ENCODE measurements at regions not wholly inside any gene's neighbourhood (a gene's known extent, or its start where the extent isn't known, plus 50 kb on each side); places are given as distances from the start of the nearest gene placed in this dataset.
"Not testable (repeated sequence)": the region's sequence is repeated elsewhere in the genome, so short reads cannot be mapped to it uniquely, and the experiment has no call there.

DNA sequence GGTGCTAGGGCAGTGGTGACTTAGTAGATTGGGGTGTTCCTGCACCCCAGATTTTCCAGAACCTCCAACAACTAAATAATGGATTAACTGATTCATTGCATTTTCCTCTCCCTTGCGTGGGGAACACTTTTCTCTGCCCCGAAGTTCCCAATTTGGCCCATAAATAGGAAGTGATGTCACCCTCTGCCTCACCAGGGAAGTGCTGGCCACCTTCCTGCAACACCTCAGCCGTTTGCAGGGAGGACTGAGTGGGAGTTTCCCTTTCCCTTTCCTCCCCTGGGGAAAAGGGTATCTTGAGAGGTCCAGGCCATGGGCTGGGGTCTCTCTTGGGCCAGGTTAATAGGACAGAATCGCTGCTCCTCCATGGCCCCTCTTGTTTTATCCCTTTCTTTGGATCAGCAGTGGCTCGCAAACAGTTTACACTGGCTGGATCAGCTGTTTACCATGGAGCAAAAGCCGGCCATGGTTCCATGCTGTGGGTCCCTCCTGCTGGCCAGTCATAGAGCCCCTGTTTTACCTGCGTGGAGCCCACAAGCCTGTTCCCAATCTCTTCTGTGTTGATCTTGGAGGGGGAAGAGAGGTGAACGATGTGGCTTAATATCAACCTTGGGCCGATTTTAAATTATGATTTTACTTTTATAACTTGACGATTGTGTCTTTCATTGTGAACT lies 91.6 kb upstream of the VRK1 start:
- TF ChIP-seq, protein P1, sequence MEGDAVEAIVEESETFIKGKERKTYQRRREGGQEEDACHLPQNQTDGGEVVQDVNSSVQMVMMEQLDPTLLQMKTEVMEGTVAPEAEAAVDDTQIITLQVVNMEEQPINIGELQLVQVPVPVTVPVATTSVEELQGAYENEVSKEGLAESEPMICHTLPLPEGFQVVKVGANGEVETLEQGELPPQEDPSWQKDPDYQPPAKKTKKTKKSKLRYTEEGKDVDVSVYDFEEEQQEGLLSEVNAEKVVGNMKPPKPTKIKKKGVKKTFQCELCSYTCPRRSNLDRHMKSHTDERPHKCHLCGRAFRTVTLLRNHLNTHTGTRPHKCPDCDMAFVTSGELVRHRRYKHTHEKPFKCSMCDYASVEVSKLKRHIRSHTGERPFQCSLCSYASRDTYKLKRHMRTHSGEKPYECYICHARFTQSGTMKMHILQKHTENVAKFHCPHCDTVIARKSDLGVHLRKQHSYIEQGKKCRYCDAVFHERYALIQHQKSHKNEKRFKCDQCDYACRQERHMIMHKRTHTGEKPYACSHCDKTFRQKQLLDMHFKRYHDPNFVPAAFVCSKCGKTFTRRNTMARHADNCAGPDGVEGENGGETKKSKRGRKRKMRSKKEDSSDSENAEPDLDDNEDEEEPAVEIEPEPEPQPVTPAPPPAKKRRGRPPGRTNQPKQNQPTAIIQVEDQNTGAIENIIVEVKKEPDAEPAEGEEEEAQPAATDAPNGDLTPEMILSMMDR (conservative IDR thresholded peaks at IDR 0.05; ENCODE audit: control insufficient read depth, insufficient read depth, low read depth, low read length): no peak
- DNase-seq (ENCODE audit: low read depth): no peak
- no peak overlapping the region for H3K4me3 ChIP-seq (ENCODE audit: control insufficient read depth, low read depth, low read length)

DNA sequence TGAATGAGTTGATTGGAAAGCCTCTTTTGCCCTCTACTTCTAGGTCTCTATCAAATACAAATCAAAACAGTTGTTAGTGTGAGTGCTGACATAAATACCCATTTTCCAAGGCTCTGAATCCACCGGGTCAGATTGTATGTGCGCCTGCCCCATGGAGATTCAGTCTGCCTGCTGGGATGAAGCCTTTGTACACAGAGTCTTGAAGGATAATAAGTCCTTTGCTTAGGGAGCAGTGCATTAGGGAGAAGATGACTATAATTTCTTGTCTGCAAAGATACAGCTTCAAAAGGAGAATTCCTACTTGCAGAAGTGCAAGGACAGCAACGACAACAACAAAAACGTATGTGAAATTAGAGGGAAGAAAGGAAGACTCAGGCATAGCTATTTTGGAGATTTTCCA lies 90.3 kb upstream of the VRK1 start:
- H3K4me3 ChIP-seq (ENCODE audit: control insufficient read depth, low read depth, low read length): no peak overlapping the region
- DNase-seq (ENCODE audit: low read depth): no peak
- TF ChIP-seq, protein P1 (conservative IDR thresholded peaks at IDR 0.05; ENCODE audit: control insufficient read depth, insufficient read depth, low read depth, low read length): no peak

DNA sequence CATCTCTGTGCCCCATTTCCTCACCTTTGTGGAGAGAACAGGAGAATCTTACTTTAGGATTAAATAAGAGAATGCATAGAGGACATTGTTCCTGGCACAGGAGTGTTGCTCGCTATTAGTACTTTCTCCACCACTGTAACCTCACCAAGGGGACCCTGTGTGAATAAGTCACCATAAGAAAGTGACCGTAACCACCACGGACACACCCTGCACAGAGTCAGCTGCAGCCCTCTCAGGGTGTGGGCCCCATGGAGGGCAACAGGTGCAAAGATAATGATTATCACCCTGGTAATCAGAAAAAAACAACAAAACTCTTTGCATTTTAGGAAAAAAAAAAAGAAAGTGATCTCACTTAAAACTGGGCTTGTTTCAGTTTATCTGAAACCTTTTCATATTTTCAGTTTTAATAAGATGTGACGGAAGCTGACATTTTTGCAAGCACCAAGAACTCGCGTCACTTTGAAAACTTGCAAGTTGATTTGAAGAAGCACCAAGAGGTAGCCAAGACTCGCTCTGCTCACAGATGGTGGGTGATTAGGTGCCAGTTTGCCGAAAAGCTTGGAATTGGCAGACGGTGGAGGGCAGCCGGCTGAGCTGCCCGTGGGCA lies 87.0 kb upstream of the VRK1 start:
- no peak for DNase-seq (ENCODE audit: low read depth)
- TF ChIP-seq, protein P1 (conservative IDR thresholded peaks at IDR 0.05; ENCODE audit: control insufficient read depth, insufficient read depth, low read depth, low read length): no peak
- H3K4me3 ChIP-seq (ENCODE audit: control insufficient read depth, low read depth, low read length): no peak overlapping the region

DNA sequence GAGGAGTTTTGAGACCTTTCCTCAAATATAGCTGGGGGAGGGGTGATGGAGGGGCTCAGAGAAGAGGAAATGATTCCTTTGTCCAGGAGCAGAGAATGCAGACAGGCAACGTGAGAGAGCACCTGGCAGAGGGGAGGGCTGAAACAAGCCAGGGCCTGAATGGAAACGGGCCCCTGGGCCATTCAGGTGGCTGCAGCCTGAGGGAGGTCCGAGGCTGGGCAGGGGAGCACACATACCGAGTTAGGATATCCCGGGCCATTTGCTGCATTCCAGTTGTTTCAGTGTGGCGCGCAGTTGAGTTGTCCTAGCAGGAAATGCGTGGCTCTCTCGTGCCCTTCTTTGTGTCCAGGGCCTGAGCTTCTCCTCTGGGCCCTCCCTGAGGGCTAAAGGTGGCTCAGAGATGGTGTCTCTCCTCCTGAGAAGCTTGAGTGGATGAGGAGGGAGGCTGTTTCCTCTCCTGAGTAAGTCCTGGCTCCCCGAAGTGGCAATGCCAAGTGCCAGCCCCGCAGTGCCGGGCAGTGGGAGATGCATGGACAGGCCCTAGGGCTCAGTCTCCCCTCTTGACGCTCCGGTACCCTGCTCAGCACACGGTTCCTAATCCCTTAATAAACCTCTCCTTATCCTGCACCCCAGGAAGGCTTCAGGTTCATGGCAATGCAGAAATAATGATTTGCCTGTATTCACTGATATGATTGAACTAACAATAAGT lies 85.5 kb upstream of the VRK1 start:
- DNase-seq (ENCODE audit: low read depth): no peak
- TF ChIP-seq, protein P1 (conservative IDR thresholded peaks at IDR 0.05; ENCODE audit: control insufficient read depth, insufficient read depth, low read depth, low read length): no peak
- H3K4me3 ChIP-seq (ENCODE audit: control insufficient read depth, low read depth, low read length): no peak overlapping the region

DNA sequence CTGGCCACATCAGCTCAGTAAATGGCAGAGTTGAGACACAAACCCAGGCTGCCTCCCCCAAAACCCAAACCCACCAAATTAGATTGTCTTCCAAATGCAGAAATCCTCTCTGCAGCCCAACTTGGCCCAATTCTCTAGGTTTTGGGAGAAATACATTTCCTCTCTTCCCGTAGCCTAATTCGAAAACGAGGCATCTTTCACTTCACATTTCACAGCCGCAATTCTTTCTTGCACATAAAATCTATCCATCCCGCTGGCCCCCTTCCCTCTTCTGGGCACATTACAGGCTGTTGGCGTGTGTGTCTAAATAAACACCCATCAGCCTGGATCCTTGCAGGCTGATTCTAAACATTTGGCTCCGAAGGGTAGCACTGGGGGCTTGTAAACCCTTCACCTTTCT lies 83.8 kb upstream of the VRK1 start:
- TF ChIP-seq, protein P1 (conservative IDR thresholded peaks at IDR 0.05; ENCODE audit: control insufficient read depth, insufficient read depth, low read depth, low read length): no peak
- no peak for DNase-seq (ENCODE audit: low read depth)
- no peak overlapping the region for H3K4me3 ChIP-seq (ENCODE audit: control insufficient read depth, low read depth, low read length)

DNA sequence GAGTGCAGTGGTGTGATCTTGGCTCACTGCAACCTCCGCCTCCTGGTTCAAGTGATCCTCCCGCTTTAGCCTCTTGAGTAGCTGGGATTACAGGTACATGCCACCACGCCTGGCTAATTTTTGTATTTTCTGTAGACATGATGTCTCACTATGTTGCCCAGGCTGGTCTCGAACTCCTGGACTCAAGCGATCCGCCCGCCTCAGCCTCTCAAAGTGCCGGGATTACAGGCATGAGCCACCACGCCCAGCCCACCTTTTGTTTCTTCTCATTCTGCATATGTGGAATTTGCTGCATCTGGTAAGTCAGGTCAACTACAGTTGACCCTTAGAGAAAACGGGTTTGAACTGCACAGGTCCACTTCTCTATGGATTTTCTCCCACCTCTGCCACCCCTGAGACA lies 82.6 kb upstream of the VRK1 start:
- not testable (repeated sequence) for DNase-seq (ENCODE audit: low read depth); H3K4me3 ChIP-seq (ENCODE audit: control insufficient read depth, low read depth, low read length)

DNA sequence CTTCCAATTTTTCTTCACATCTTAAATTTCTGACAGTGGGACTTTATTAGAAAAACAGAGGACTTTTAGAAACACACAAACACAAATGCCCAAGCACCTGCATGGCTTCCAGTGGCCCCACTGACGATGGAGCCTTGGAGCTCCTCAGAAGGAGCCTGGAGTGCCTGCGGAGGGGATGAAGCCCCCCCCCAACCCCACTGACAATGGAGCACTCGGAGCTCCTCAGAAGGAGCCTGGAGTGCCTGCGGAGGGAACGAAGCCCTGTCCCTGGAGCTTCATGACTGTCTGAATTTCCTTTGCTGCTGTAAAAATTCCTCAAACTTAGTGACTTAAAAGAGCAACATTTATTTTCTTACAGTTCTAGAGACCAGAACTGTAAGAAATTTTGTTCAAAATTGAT lies 80.1 kb upstream of the VRK1 start:
- TF ChIP-seq, protein P1 (conservative IDR thresholded peaks at IDR 0.05; ENCODE audit: control insufficient read depth, insufficient read depth, low read depth, low read length): no peak
- H3K4me3 ChIP-seq (ENCODE audit: control insufficient read depth, low read depth, low read length): no peak overlapping the region
- DNase-seq (ENCODE audit: low read depth): no peak
